GM18517 (cell line): ENCODE measurements at regions not wholly inside any gene's neighbourhood (a gene's known extent, or its start where the extent isn't known, plus 50 kb on each side); places are given as distances from the start of the nearest gene placed in this dataset.
"Not testable (repeated sequence)": the region's sequence is repeated elsewhere in the genome, so short reads cannot be mapped to it uniquely, and the experiment has no call there.

ENCODE experiments used
- ATAC-seq: cut with Tn5 transposase; IDR thresholded peaks from one replicate; pipeline ENCODE4 v1.9.1; 2021; ENCODE audit warnings: mild to moderate bottlenecking, moderate library complexity; ENCODE audit not compliant: unreplicated experiment

- ATAC-seq, result no peak
These were observed 762.2 kb downstream of the EFNB2 start for GRCh38 chr13:105773241-105773640.

GRCh38 chr13:105764486-105764885, 771.0 kb downstream of the EFNB2 start:
- no peak for ATAC-seq

- ATAC-seq, result no peak
These were observed 771.6 kb downstream of the EFNB2 start for GRCh38 chr13:105763851-105764250.

- no peak for ATAC-seq
These were observed 773.4 kb downstream of the EFNB2 start for GRCh38 chr13:105762096-105762495.

GRCh38 chr13:105758918-105759860, 776.3 kb downstream of the EFNB2 start:
- no peak for ATAC-seq

GRCh38 chr13:105740739-105741138, 794.7 kb downstream of the EFNB2 start:
- no peak for ATAC-seq

GRCh38 chr13:105737688-105738087, 797.8 kb downstream of the EFNB2 start:
- ATAC-seq, result no peak

- ATAC-seq, result no peak
These were observed 800.2 kb downstream of the EFNB2 start for GRCh38 chr13:105735281-105735680.

GRCh38 chr13:105732806-105733529, 802.5 kb downstream of the EFNB2 start:
- no peak for ATAC-seq

- no peak for ATAC-seq
These were observed 809.6 kb downstream of the EFNB2 start for GRCh38 chr13:105725887-105726286.

- no peak for ATAC-seq
These were observed 814.4 kb downstream of the EFNB2 start for GRCh38 chr13:105721016-105721415.

- ATAC-seq, result no peak
These were observed 815.6 kb downstream of the EFNB2 start for GRCh38 chr13:105719859-105720258.

- no peak for ATAC-seq
These were observed 826.3 kb downstream of the EFNB2 start for GRCh38 chr13:105709181-105709580.

GRCh38 chr13:105703843-105704242, 831.6 kb downstream of the EFNB2 start:
- ATAC-seq, result no peak

- no peak for ATAC-seq
These were observed 833.0 kb downstream of the EFNB2 start for GRCh38 chr13:105702441-105702840.

- no peak for ATAC-seq
These were observed 842.7 kb downstream of the EFNB2 start for GRCh38 chr13:105692769-105693168.

- no peak for ATAC-seq
These were observed 851.2 kb downstream of the EFNB2 start for GRCh38 chr13:105684216-105684615.

- ATAC-seq, result no peak
These were observed 855.6 kb downstream of the EFNB2 start for GRCh38 chr13:105679838-105680237.

- ATAC-seq, result no peak
These were observed 857.4 kb downstream of the EFNB2 start for GRCh38 chr13:105678072-105678471.

- no peak for ATAC-seq
These were observed 862.6 kb downstream of the EFNB2 start for GRCh38 chr13:105672881-105673280.

- ATAC-seq, result not testable (repeated sequence)
These were observed 864.3 kb downstream of the EFNB2 start for GRCh38 chr13:105671131-105671530.
